Erythroblast (primary cell): ENCODE measurements at regions not wholly inside any gene's neighbourhood (a gene's known extent, or its start where the extent isn't known, plus 50 kb on each side); places are given as distances from the start of the nearest gene placed in this dataset.
"Not testable (repeated sequence)": the region's sequence is repeated elsewhere in the genome, so short reads cannot be mapped to it uniquely, and the experiment has no call there.

ENCODE experiments used
- DNase-seq, 2 experiments: peaks; one replicate each; lab custom pipeline; 2025; lab: John Stamatoyannopoulos, UW
- GATA1 ChIP-seq: IDR thresholded peaks from 2 replicates; pipeline ENCODE4 v1.6.1; 2011; ENCODE audit warnings: low read depth, mild to moderate bottlenecking, control low read depth, low read length, moderate library complexity
- POLR2A ChIP-seq: IDR thresholded peaks from 2 replicates; pipeline ENCODE4 v1.6.1; 2011; ENCODE audit warnings: mild to moderate bottlenecking, low read length

DNA sequence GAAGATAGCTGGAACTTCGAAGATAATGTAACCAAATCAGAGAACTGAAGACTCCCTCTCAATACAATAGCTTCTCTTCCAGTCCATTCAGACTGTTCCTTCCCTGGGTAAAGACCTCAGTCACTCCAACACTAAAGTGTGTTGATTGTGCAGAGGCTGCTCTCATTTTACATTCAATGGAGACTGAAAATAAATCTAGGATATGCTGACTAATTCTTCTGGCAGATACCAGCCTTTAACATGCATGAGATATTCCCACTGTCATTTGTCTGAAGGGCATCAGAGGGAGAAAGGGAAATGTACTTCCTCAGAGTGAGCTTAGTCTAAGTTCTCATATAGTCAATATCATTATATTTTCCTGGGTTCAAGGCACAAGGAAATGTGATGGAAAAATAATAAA, 166.4 kb upstream of the IRAK1BP1 start:
- TF ChIP-seq POLR2A: no peak
- no peak for TF ChIP-seq GATA1
- DNase-seq: no peak

GRCh38 chr6:78701407-78701806, 165.9 kb upstream of the IRAK1BP1 start:
- no peak for DNase-seq
- TF ChIP-seq GATA1 (no peak), POLR2A (no peak)

- TF ChIP-seq POLR2A (no peak), GATA1 (no peak)
- no peak for DNase-seq
Observed at GRCh38 chr6:78709021-78709420, 158.3 kb upstream of the IRAK1BP1 start.

GRCh38 chr6:78713564-78713963, 153.8 kb upstream of the IRAK1BP1 start:
- no peak for TF ChIP-seq GATA1
- no peak for TF ChIP-seq POLR2A
- no peak for DNase-seq

DNA sequence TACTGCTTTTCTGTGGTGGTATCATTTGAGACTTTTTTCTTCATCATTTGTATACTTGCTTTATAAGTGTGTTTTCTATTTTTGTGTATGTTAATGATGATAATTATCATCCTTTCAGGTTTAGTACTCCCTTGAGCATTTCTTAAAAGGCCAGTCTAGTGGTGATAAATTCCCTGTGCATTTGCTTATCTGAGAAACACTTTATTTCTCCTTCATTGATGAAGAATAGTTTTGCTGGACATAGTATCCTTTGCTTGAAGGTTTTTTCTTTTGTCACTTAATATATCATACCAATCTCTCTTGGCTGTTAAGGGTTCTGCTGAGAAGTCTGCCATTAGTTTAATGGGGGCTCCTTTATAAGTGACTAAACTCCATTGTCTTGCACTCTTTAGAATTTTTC, 123.2 kb upstream of the IRAK1BP1 start:
- DNase-seq: no peak
- TF ChIP-seq GATA1 (no peak), POLR2A (no peak)

DNA sequence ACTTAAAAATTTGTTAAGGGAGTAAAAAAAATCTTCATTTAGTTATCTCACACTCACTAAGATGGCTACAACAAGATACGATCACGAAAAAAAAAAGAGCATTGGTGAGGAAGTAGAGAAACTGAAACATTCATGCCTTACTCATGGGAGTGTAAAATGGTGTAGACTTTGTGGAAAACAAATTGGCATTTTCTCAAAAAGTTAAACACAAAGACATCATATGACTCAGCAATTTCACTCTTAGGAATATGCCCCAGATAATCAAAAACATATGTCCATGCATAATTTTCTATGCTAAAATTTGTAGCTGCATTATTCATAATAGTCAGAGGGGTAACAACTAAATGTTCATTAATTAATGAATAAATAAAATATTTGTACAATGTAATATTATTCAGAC, 120.9 kb upstream of the IRAK1BP1 start:
- DNase-seq: no peak
- no peak for TF ChIP-seq GATA1
- no peak for TF ChIP-seq POLR2A

- TF ChIP-seq POLR2A (no peak), GATA1 (no peak)
- no peak for DNase-seq
Observed at GRCh38 chr6:78749326-78749725, 118.0 kb upstream of the IRAK1BP1 start.

- not testable (repeated sequence) for DNase-seq
Observed at GRCh38 chr6:78758297-78758798, 109.0 kb upstream of the IRAK1BP1 start.

DNA sequence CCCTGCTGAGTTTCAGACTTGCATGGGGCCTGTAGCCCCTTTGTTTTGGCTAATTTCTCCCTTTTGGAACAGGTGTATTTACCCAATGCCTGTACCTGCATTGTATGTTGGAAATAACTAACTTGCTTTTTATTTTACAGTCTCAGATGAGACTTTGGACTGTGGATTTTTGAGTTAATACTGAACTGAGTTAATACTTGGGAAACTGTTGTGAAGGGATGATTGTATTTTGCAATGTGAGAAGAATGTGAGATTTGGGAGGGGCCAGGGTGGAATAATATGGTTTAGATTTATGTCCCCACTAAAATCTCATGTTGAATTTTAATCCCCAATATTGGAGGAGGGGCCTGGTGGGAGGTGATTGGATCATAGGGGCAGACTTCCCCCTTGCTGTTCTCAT, 99.1 kb upstream of the IRAK1BP1 start:
- TF ChIP-seq POLR2A (no peak), GATA1 (no peak)

DNA sequence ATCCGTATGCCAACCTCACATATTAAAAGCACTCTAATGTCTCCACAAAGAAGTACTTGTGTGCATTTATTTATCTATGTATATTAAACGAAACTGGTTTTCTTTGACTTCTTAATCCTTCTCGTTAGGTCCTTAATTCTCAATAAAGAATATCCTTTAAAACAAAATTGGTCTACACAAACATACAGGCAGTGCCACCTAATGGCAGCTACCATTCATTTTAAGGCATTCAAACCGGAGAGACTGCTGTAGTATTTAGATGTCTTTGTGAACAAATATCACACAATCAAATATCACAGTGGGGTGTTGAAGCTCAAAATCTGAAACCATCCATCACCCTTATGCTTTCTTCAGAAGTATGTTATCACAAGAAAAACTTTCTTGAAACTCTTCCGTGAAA, 96.6 kb upstream of the IRAK1BP1 start:
- TF ChIP-seq GATA1 (no peak), POLR2A (no peak)
- DNase-seq: no peak

More for the DNA sequence above, 99.1 kb upstream of the IRAK1BP1 start:
- DNase-seq: no peak

DNA sequence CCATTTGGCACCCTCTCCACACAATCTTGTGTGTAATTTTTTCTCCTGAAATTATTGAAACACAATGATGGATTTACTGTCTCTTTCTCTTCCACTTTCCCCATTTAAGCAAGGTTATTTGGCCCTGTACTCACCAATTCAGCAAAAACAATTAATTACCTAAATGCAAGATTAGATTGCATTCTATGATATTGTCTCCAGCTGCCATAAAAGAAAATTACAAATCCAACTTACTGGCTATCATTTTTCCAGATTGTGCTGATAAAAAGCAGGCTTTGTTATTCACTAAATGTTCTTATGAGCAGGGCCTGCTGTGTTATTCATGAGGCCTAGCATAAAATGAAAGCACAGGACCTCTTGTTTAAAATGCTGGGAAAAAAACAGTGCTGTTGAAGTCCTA, 95.8 kb upstream of the IRAK1BP1 start:
- no peak for DNase-seq
- TF ChIP-seq GATA1 (no peak), POLR2A (no peak)

- no peak for DNase-seq
- TF ChIP-seq POLR2A (no peak), GATA1 (no peak)
Observed at GRCh38 chr6:78781001-78781400, 86.3 kb upstream of the IRAK1BP1 start.

DNA sequence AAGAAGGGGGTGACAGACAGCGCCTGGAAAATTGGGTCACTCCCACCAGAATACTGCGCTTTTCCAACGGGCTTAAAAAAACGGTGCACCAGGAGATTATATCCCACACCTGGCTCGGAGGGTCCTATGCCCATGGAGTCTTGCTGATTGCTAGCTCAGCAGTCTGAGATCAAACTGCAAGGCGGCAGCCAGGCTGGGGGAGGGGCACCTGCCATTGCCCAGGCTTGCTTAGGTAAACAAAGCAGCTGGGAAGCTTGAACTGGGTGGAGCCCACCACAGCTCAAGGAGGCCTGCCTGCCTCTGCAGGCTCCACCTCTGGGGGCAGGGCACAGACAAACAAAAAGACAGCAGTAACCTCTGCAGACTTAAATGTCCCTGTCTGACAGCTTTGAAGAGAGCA, 84.0 kb upstream of the IRAK1BP1 start:
- not testable (repeated sequence) for DNase-seq

- no peak for TF ChIP-seq GATA1
- TF ChIP-seq POLR2A: no peak
- DNase-seq: no peak
Observed at GRCh38 chr6:78797270-78797669, 70.1 kb upstream of the IRAK1BP1 start.

- TF ChIP-seq POLR2A (no peak), GATA1 (no peak)
- no peak for DNase-seq
Observed at GRCh38 chr6:78799682-78800081, 67.7 kb upstream of the IRAK1BP1 start.

DNA sequence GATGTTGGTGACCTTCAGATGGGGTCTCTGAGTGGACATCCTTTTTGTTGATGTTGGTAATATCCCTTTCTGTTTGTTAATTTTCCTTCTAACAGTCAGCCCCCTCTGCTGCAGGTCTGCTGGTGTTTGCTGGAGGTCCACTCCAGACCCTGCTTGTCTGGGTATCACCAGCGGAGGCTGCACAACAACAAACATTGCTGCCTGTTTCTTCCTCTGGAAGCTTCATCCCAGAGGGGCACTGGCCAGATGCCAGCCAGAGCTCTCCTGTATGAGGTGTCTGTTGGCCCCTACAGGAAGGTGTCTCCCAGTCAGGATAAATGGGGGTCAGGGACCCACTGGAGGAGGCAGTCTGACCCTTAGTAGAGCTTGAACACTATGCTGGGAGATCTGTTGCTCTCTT, 60.6 kb upstream of the IRAK1BP1 start:
- DNase-seq: not testable (repeated sequence)

DNA sequence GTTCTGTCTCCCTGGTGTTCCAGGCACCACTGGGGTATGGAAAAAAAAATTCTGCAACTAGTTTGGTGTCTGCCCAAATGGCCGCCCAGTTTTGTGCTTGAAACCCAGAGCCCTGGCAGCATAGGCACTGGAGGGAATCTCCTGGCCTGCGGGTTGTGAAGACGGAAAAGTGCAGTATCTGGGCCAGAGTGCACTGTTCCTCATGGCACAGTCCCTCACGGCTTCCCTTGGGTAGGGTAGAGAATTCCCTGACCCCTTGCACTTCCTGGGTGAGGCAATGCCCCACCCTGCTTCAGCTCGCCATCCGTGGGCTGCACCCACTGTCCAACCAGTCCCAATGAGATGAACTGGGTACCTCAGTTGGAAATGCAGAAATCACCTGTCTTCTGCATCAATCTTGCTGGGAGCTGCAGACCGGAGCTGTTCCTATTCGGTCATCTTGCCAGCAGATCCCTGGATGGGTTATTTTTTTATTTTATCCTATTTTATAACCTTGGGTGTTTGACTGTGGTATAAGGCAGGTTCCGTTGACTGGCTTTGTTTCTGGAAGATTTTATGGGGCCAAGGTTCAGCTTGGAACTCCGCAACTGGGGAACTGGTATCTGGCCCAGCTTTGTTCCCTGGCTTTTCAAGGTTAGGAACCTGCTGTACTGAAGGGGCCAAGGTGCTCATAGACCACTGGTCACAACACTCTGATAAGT, 59.5 kb upstream of the IRAK1BP1 start:
- DNase-seq: not testable (repeated sequence)
